ENCODE measurements at regions not wholly inside any gene's neighbourhood (a gene's known extent, or its start where the extent isn't known, plus 50 kb on each side); places are given as distances from the start of the nearest gene placed in this dataset.

DNA sequence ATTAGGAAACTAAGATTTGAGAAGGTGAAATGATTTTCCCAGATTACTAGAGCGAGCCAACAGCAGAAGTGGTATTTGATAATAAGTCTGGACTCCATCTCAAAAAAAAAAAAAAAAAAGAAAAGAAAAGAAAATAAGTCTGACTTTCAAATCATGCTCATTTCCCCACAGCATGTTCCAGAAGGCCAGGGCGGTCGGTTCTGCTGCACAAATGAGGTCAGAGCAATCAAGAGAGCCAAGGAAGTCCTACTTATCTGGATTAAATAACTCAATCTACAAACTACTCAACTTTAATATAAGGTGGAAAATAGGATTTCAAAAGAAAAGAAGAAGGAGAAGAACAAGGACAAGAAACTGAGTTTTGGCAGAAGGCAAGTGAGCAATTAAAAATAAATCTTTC lies 130.4 kb upstream of the RASA1 start:
- TF ChIP-seq, protein P1, sequence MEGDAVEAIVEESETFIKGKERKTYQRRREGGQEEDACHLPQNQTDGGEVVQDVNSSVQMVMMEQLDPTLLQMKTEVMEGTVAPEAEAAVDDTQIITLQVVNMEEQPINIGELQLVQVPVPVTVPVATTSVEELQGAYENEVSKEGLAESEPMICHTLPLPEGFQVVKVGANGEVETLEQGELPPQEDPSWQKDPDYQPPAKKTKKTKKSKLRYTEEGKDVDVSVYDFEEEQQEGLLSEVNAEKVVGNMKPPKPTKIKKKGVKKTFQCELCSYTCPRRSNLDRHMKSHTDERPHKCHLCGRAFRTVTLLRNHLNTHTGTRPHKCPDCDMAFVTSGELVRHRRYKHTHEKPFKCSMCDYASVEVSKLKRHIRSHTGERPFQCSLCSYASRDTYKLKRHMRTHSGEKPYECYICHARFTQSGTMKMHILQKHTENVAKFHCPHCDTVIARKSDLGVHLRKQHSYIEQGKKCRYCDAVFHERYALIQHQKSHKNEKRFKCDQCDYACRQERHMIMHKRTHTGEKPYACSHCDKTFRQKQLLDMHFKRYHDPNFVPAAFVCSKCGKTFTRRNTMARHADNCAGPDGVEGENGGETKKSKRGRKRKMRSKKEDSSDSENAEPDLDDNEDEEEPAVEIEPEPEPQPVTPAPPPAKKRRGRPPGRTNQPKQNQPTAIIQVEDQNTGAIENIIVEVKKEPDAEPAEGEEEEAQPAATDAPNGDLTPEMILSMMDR (IDR thresholded peaks at IDR 0.05; ENCODE audit: extremely low read depth in 1 of 2, insufficient read depth in 1 of 2, low read depth in 1 of 2, low read length in 2 of 2) = no peak
- TF ChIP-seq POLR2AphosphoS5 (IDR thresholded peaks at IDR 0.05; ENCODE audit: insufficient read depth, low read depth, low read length) = no peak
- TF ChIP-seq POLR2A (IDR thresholded peaks at IDR 0.05; ENCODE audit: low read depth, low read length) = no peak
